ENCODE measurements at regions not wholly inside any gene's neighbourhood (a gene's known extent, or its start where the extent isn't known, plus 50 kb on each side); places are given as distances from the start of the nearest gene placed in this dataset.

DNA sequence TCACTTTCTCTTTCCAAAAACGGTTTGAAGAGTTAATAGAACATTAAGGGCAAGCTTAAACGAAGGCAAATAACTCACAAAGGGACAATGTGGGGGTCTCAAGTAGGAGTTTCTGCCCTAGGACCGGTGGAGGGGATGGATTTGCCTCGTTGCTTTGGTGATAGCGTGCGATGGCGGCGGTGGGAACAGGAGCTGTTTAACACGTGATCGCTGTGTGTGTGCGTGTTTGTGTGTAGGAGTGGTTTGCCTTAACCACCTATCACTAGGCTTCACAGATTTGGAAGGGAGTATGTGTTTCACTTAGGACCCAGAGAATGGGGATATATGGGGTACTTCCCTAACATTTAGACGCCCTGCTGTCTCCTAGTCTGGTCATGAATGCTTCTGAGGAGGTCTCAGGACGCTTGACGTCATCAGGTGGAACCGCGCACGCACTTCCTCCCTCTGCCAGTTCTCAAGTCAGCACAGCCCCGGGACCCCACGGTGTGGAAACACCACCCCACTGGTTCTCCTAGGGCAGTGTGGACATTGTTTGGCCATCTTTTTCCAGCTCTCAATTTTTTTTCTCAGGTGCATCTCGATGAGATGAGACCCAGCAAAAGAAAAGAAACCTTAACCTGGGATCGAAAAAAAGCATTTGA is 231.2 kb downstream of the ATP23 start:
- TF ChIP-seq CTCF (IDR thresholded peaks at IDR 0.05) (no peak), ZFX (IDR thresholded peaks at IDR 0.05; ENCODE audit: borderline replicate concordance) (no peak)
